D721Med (cell line): ENCODE measurements at regions not wholly inside any gene's neighbourhood (a gene's known extent, or its start where the extent isn't known, plus 50 kb on each side); places are given as distances from the start of the nearest gene placed in this dataset.

Source experiments
- DNase-seq: peaks from one replicate; pipeline ENCODE4 v3.0.0; 2011; ENCODE audit warnings: low spot score; ENCODE audit not compliant: insufficient read length
- FAIRE-seq: peaks from 2 replicates; lab custom pipeline; 2011; peaks lifted over from hg19 to GRCh38; lab: Jason Lieb, UNC
- CTCF ChIP-seq: IDR thresholded peaks from 2 replicates; pipeline ENCODE4 v1.5.1; 2012; ENCODE audit warnings: mild to moderate bottlenecking, control low read depth; ENCODE audit not compliant: insufficient read depth; ENCODE audit errors: missing control alignments

- DNase-seq (no peak), FAIRE-seq (no peak)
Measured at GRCh38 chr5:30850866-30851265, 342.6 kb upstream of the CDH6 start.

GRCh38 chr5:30849931-30850710, 343.4 kb upstream of the CDH6 start:
- no peak for TF ChIP-seq CTCF
- DNase-seq, result no peak
- no peak for FAIRE-seq

More at GRCh38 chr5:30850866-30851265, 342.6 kb upstream of the CDH6 start:
- TF ChIP-seq CTCF, result no peak

GRCh38 chr5:30846171-30846570, 347.3 kb upstream of the CDH6 start:
- no peak for TF ChIP-seq CTCF
- DNase-seq, result no peak
- FAIRE-seq, result no peak

- FAIRE-seq (no peak), DNase-seq (no peak)
- TF ChIP-seq CTCF, result no peak
Measured at GRCh38 chr5:30845194-30845593, 348.3 kb upstream of the CDH6 start.

GRCh38 chr5:30843541-30843940, 349.9 kb upstream of the CDH6 start:
- no peak for TF ChIP-seq CTCF
- no peak for FAIRE-seq
- DNase-seq, result no peak

GRCh38 chr5:30839956-30840355, 353.5 kb upstream of the CDH6 start:
- FAIRE-seq (no peak), DNase-seq (no peak)
- TF ChIP-seq CTCF, result no peak

- no peak for TF ChIP-seq CTCF
- no peak for DNase-seq
- no peak for FAIRE-seq
Measured at GRCh38 chr5:30838936-30839496, 354.5 kb upstream of the CDH6 start.
